IMR-90 (cell line): ENCODE measurements at regions not wholly inside any gene's neighbourhood (a gene's known extent, or its start where the extent isn't known, plus 50 kb on each side); places are given as distances from the start of the nearest gene placed in this dataset.
"Not testable (repeated sequence)": the region's sequence is repeated elsewhere in the genome, so short reads cannot be mapped to it uniquely, and the experiment has no call there.

Experiments used
- ATAC-seq: fragments of 200-7000 bp; cut with Tn5 transposase; 2 replicates; pipeline ENCODE4 v1.9.1; 2020; ENCODE audit warnings: low read depth, mild to moderate bottlenecking, moderate library complexity
- BruUV-seq: library from RNA; stranded (reverse); fragments of 400-500 nt; replicated peaks from 2 replicates; lab custom pipeline; 2021; lab: Mats Ljungman, UMichigan
- CTCF ChIA-PET: fragments of 300-600 bp; formaldehyde crosslinking; extraction: SDS; loops from one replicate; lab custom pipeline; 2021; ENCODE audit warnings: antibody characterized with exemption; lab: Yijun Ruan, JAX
- POLR2A ChIA-PET: fragments of 300-600 bp; sonication (Branson Sonifier 250); formaldehyde crosslinking; loops from one replicate; lab custom pipeline; 2022; ENCODE audit warnings: antibody characterized with exemption; ENCODE audit not compliant: unreplicated experiment; lab: Charles Lee
- DNase-seq: peaks from one replicate; pipeline ENCODE4 v3.0.0; 2013
- H2AFZ ChIP-seq: replicated peaks from 2 replicates; pipeline ENCODE3; 2013; ENCODE audit warnings: low read length, mild to moderate bottlenecking; ENCODE audit not compliant: poor library complexity
- H2AK5ac ChIP-seq: 2 replicates; pipeline ENCODE4 v1.6.1; 2013; ENCODE audit warnings: low read depth, low read length, inconsistent platforms
- H2AK9ac ChIP-seq: replicated peaks from 2 replicates; pipeline ENCODE3; 2013; ENCODE audit warnings: mild to moderate bottlenecking, low read depth, low read length, moderate library complexity; ENCODE audit not compliant: poor library complexity
- H2BK120ac ChIP-seq: 2 replicates; pipeline ENCODE4 v1.6.1; 2013; ENCODE audit warnings: low read depth, low read length, inconsistent platforms
- H2BK15ac ChIP-seq: 3 replicates; pipeline ENCODE4 v1.6.1; 2013; ENCODE audit warnings: low read depth, low read length, inconsistent platforms
- H2BK20ac ChIP-seq: 2 replicates; pipeline ENCODE4 v1.6.1; 2013; ENCODE audit warnings: low read depth, mild to moderate bottlenecking, inconsistent platforms, low read length, moderate library complexity
- H2BK5ac ChIP-seq: 2 replicates; pipeline ENCODE4 v1.6.1; 2013; ENCODE audit warnings: mild to moderate bottlenecking, low read depth, low read length, inconsistent platforms; ENCODE audit not compliant: poor library complexity, severe bottlenecking
- H3K14ac ChIP-seq: replicated peaks from 2 replicates; pipeline ENCODE4 v1.6.1; 2013; ENCODE audit warnings: low read depth, low read length, inconsistent platforms
- H3K18ac ChIP-seq: 2 replicates; pipeline ENCODE4 v1.6.1; 2013; ENCODE audit warnings: low read depth, low read length, control low read depth
- H3K23ac ChIP-seq: 2 replicates; pipeline ENCODE4 v1.6.1; 2013; ENCODE audit warnings: low read depth, low read length, inconsistent platforms
- H3K27ac ChIP-seq: 2 replicates; pipeline ENCODE4 v1.5.1; 2013; ENCODE audit warnings: mild to moderate bottlenecking, control low read depth, low read length; ENCODE audit not compliant: insufficient read depth
- H3K27me3 ChIP-seq: 2 replicates; pipeline ENCODE4 v1.6.1; 2013; ENCODE audit warnings: low read length; ENCODE audit not compliant: control insufficient read depth, insufficient read depth
- H3K36me3 ChIP-seq: 2 replicates; pipeline ENCODE4 v1.6.1; 2013; ENCODE audit warnings: low read length, mixed read lengths; ENCODE audit not compliant: control insufficient read depth, insufficient read depth
- H3K4ac ChIP-seq: 2 replicates; pipeline ENCODE4 v1.6.1; 2013; ENCODE audit warnings: low read depth, low read length, inconsistent platforms
- H3K4me1 ChIP-seq: 2 replicates; pipeline ENCODE4 v1.6.1; 2013; ENCODE audit warnings: low read length, mixed read lengths; ENCODE audit not compliant: control insufficient read depth, insufficient read depth
- H3K4me2 ChIP-seq: 2 replicates; pipeline ENCODE4 v1.6.1; 2013; ENCODE audit warnings: low read depth, mild to moderate bottlenecking, control low read depth, low read length, moderate library complexity
- H3K4me3 ChIP-seq: 2 replicates; pipeline ENCODE4 v1.5.1; 2013; ENCODE audit warnings: low read depth, mild to moderate bottlenecking, control low read depth, low read length, moderate library complexity; ENCODE audit not compliant: insufficient read depth
- H3K56ac ChIP-seq: 2 replicates; pipeline ENCODE4 v1.6.1; 2013; ENCODE audit warnings: low read length, inconsistent platforms; ENCODE audit not compliant: insufficient read depth; ENCODE audit errors: extremely low read depth
- H3K79me1 ChIP-seq, 2 experiments: 2 replicates each; pipeline ENCODE4 v1.6.1; 2013; ENCODE audit warnings: low read length in 2 of 2, inconsistent platforms in 1 of 2, low read depth in 1 of 2
- H3K9ac ChIP-seq: 2 replicates; pipeline ENCODE4 v1.6.1; 2013; ENCODE audit warnings: low read depth, low read length, control low read depth
- H3K9me1 ChIP-seq: 2 replicates; pipeline ENCODE4 v1.6.1; 2013; ENCODE audit warnings: low read length, inconsistent platforms; ENCODE audit not compliant: insufficient read depth
- H3K9me3 ChIP-seq: 2 replicates; pipeline ENCODE4 v1.6.1; 2013; ENCODE audit warnings: low read length; ENCODE audit not compliant: control insufficient read depth, insufficient read depth
- H4K20me1 ChIP-seq: 2 replicates; pipeline ENCODE4 v1.6.1; 2013; ENCODE audit warnings: low read length, inconsistent platforms; ENCODE audit not compliant: insufficient read depth
- H4K5ac ChIP-seq: 2 replicates; pipeline ENCODE4 v1.6.1; 2013; ENCODE audit warnings: mild to moderate bottlenecking, low read depth, low read length, control low read depth
- H4K8ac ChIP-seq, 2 experiments: 2 replicates each; pipeline ENCODE4 v1.6.1; 2013; ENCODE audit warnings: low read depth in 2 of 2, low read length in 2 of 2, control low read depth in 1 of 2, inconsistent platforms in 1 of 2
- H4K91ac ChIP-seq: 2 replicates; pipeline ENCODE4 v1.6.1; 2013; ENCODE audit warnings: low read depth, low read length, inconsistent platforms; ENCODE audit not compliant: insufficient read depth
- WGBS, 2 experiments: methylation state at CpG; one replicate each; pipeline versions ENCODE4 v1.1.5 to v1.1.7; 2013; ENCODE audit warnings: missing lambda C conversion rate in 2 of 2; ENCODE audit not compliant: insufficient read length in 1 of 2; ENCODE audit errors: extremely low coverage in 2 of 2; 5-methylcytosine and 5-hydroxymethylcytosine counted together
- dilution Hi-C: fragments of 300-500 bp; cut with HindIII; formaldehyde crosslinking; loops from one replicate; pipeline ENCODE4 v1.14.3; 2018; ENCODE audit warnings: low sequenced_read_pairs; ENCODE audit not compliant: unreplicated experiment
- in situ Hi-C: fragments of 300-500 bp; cut with MboI; formaldehyde crosslinking; loops from 3 replicates; pipeline ENCODE4 v1.14.3; 2019; ENCODE audit warnings: low sequenced_read_pairs, inconsistent platforms, mixed read lengths
- intact Hi-C: fragments of 100-400 bp; cut with micrococcal nuclease; formaldehyde crosslinking; loops from 2 replicates; pipeline ENCODE4 v1.10.0; 2022

GRCh38 chr9:71595762-71596161 lies 172.6 kb downstream of the CEMIP2 start:
- H3K14ac ChIP-seq, H3K27ac ChIP-seq, H4K91ac ChIP-seq, H3K56ac ChIP-seq, H3K36me3 ChIP-seq, H2AK5ac ChIP-seq, H3K9me1 ChIP-seq, H3K4me3 ChIP-seq, intact Hi-C loops, H3K18ac ChIP-seq, H3K9me3 ChIP-seq, H4K8ac ChIP-seq, H3K9ac ChIP-seq, DNase-seq, H3K4ac ChIP-seq, H4K5ac ChIP-seq, H2BK5ac ChIP-seq, H2AK9ac ChIP-seq, H3K4me1 ChIP-seq, H2BK120ac ChIP-seq, in situ Hi-C loops, H2AFZ ChIP-seq, ATAC-seq, dilution Hi-C loops, CTCF ChIA-PET, H2BK15ac ChIP-seq, H2BK20ac ChIP-seq, H3K27me3 ChIP-seq, BruUV-seq, H3K4me2 ChIP-seq, H3K79me1 ChIP-seq, H3K23ac ChIP-seq, H4K20me1 ChIP-seq, POLR2A ChIA-PET: not testable (repeated sequence)
- 55% methylated on average over 4 of the region's 12 CpGs; no CpG with 5 or more reads in 1 of the 2 experiments for WGBS, 2 experiments
